SK-N-SH treated with all-trans-retinoic acid at 6 μM for 48 hours (cell line): ENCODE measurements at regions not wholly inside any gene's neighbourhood (a gene's known extent, or its start where the extent isn't known, plus 50 kb on each side); places are given as distances from the start of the nearest gene placed in this dataset.

ENCODE experiments used
- ATAC-seq: fragments of 200-7000 bp; cut with Tn5 transposase; 3 replicates; pipeline ENCODE4 v1.9.1; 2020; ENCODE audit warnings: mild to moderate bottlenecking, moderate library complexity
- ARNTL ChIP-seq: fragments of 450-650 bp; formaldehyde crosslinking; IDR thresholded peaks from 2 replicates; pipeline ENCODE4 v1.5.0; 2020; ENCODE audit warnings: low read depth, mild to moderate bottlenecking, moderate library complexity, borderline replicate concordance
- BACH2 ChIP-seq: fragments of 250-450 bp; sonication (Bioruptor Pico); IDR thresholded peaks from 2 replicates; pipeline ENCODE4 v1.9.0; 2021; ENCODE audit warnings: mild to moderate bottlenecking, borderline replicate concordance
- CREB5 ChIP-seq: fragments of 250-450 bp; sonication (Bioruptor Pico); IDR thresholded peaks from 2 replicates; pipeline ENCODE4 v1.5.1; 2020; ENCODE audit warnings: low read depth, mild to moderate bottlenecking, moderate library complexity
- CSDC2 ChIP-seq: fragments of 250-450 bp; sonication (Bioruptor Pico); IDR thresholded peaks from 2 replicates; pipeline ENCODE4 v1.5.0; 2020; ENCODE audit warnings: mild to moderate bottlenecking, moderate library complexity
- CSRNP3 ChIP-seq: fragments of 250-450 bp; sonication (Bioruptor Pico); IDR thresholded peaks from 2 replicates; pipeline ENCODE4 v1.5.1; 2021; ENCODE audit warnings: mild to moderate bottlenecking, moderate library complexity
- GLIS3 ChIP-seq: fragments of 250-450 bp; sonication (Bioruptor Pico); IDR thresholded peaks from 2 replicates; pipeline ENCODE4 v1.5.0; 2020; ENCODE audit warnings: mild to moderate bottlenecking, moderate library complexity
- ISL1 ChIP-seq: fragments of 250-450 bp; sonication (Bioruptor Pico); IDR thresholded peaks from 2 replicates; pipeline ENCODE4 v2.1.2; 2022; ENCODE audit warnings: mild to moderate bottlenecking, moderate library complexity
- OSR1 ChIP-seq: fragments of 250-450 bp; sonication (Bioruptor Pico); IDR thresholded peaks from 2 replicates; pipeline ENCODE4 v1.8.0; 2022; ENCODE audit warnings: moderate library complexity, mild to moderate bottlenecking, inconsistent platforms
- PATZ1 ChIP-seq: fragments of 250-450 bp; sonication (Bioruptor Pico); IDR thresholded peaks from 2 replicates; pipeline ENCODE4 v1.8.0; 2020; ENCODE audit warnings: mild to moderate bottlenecking, moderate library complexity, borderline replicate concordance
- RARB ChIP-seq: fragments of 250-450 bp; sonication (Bioruptor Pico); IDR thresholded peaks from 2 replicates; pipeline ENCODE4 v1.8.0; 2021; ENCODE audit warnings: mild to moderate bottlenecking, moderate library complexity
- SNAI2 ChIP-seq: fragments of 250-450 bp; sonication (Bioruptor Pico); IDR thresholded peaks from 2 replicates; pipeline ENCODE4 v1.5.0; 2020; ENCODE audit warnings: mild to moderate bottlenecking, moderate library complexity
- TCF4 ChIP-seq: fragments of 250-450 bp; sonication (Bioruptor Pico); IDR thresholded peaks from 2 replicates; pipeline ENCODE4 v1.8.0; 2021; ENCODE audit warnings: mild to moderate bottlenecking, moderate library complexity, borderline replicate concordance
- ZC3H10 ChIP-seq: fragments of 250-450 bp; sonication (Bioruptor Pico); IDR thresholded peaks from 2 replicates; pipeline ENCODE4 v1.5.1; 2021; ENCODE audit warnings: mild to moderate bottlenecking, moderate library complexity
- ZFP3 ChIP-seq: fragments of 250-450 bp; sonication (Bioruptor Pico); IDR thresholded peaks from 2 replicates; pipeline ENCODE4 v1.5.0; 2020; ENCODE audit warnings: mild to moderate bottlenecking, moderate library complexity
- ZFP30 ChIP-seq: fragments of 450-650 bp; formaldehyde crosslinking; IDR thresholded peaks from 2 replicates; pipeline ENCODE4 v1.5.0; 2022; ENCODE audit warnings: mild to moderate bottlenecking, moderate library complexity
- ZNF565 ChIP-seq: fragments of 450-650 bp; formaldehyde crosslinking; conservative IDR thresholded peaks from 2 replicates; pipeline ENCODE4 v1.5.0; 2020; ENCODE audit warnings: low read depth, mild to moderate bottlenecking, moderate library complexity
- ZNF70 ChIP-seq: fragments of 450-650 bp; formaldehyde crosslinking; IDR thresholded peaks from 2 replicates; pipeline ENCODE4 v1.5.0; 2020; ENCODE audit warnings: mild to moderate bottlenecking, moderate library complexity
- TF ChIP-seq, protein P1 (sequence below): fragments of 250-450 bp; sonication (Bioruptor Pico); IDR thresholded peaks from 2 replicates; pipeline ENCODE4 v1.8.0; 2021; ENCODE audit warnings: low read depth, mild to moderate bottlenecking, moderate library complexity, borderline replicate concordance

GRCh38 chr5:58002323-58002722, 457.6 kb downstream of the PLK2 start:
- no peak for ATAC-seq
- no peak for TF ChIP-seq BACH2 (CRISPR knock-in tag)
- no peak for TF ChIP-seq GLIS3 (CRISPR knock-in tag)
- TF ChIP-seq OSR1 (CRISPR knock-in tag) = no peak
- TF ChIP-seq, protein P1, sequence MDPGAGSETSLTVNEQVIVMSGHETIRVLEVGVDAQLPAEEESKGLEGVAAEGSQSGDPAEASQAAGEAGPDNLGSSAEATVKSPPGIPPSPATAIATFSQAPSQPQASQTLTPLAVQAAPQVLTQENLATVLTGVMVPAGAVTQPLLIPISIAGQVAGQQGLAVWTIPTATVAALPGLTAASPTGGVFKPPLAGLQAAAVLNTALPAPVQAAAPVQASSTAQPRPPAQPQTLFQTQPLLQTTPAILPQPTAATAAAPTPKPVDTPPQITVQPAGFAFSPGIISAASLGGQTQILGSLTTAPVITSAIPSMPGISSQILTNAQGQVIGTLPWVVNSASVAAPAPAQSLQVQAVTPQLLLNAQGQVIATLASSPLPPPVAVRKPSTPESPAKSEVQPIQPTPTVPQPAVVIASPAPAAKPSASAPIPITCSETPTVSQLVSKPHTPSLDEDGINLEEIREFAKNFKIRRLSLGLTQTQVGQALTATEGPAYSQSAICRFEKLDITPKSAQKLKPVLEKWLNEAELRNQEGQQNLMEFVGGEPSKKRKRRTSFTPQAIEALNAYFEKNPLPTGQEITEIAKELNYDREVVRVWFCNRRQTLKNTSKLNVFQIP (CRISPR knock-in tag) = no peak
- no peak for TF ChIP-seq CSRNP3 (CRISPR knock-in tag)
- no peak for TF ChIP-seq ZC3H10
- TF ChIP-seq PATZ1 (CRISPR knock-in tag) = no peak
- TF ChIP-seq ZFP3 (CRISPR knock-in tag) = no peak
- TF ChIP-seq CREB5 (CRISPR knock-in tag) = no peak
- TF ChIP-seq ARNTL (CRISPR knock-in tag) = no peak
- TF ChIP-seq ZNF70 = no peak
- no peak for TF ChIP-seq ISL1
- no peak for TF ChIP-seq ZNF565 (CRISPR knock-in tag)

DNA sequence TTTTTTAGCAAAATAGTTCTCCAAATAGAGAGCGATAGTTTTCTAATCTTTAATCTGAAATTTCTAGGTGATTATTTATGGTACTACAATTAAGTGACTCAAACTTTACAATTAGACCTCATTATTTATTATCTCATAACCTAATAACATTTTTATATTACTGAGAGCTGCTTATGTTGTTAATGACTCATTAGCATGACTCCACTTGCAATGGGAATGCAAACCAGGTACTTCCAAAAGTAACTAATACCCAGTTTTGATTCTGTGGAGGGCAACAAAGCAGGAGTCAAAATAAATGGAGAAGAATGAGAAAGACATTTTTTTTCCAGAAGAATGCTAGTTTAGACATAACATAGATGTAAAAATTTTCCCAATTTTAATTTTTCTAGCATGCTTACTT, 466.0 kb downstream of the PLK2 start:
- TF ChIP-seq, protein P1 (CRISPR knock-in tag) = no peak
- TF ChIP-seq GLIS3 (CRISPR knock-in tag) (no peak), ZC3H10 (no peak)
- no peak for ATAC-seq

GRCh38 chr5:57989378-57989777, 470.5 kb downstream of the PLK2 start:
- no peak for ATAC-seq
- TF ChIP-seq SNAI2 (no peak), CSDC2 (no peak), BACH2 (CRISPR knock-in tag) (no peak), ZNF70 (no peak), OSR1 (CRISPR knock-in tag) (no peak), ISL1 (no peak), ARNTL (CRISPR knock-in tag) (no peak), ZC3H10 (no peak), TCF4 (CRISPR knock-in tag) (no peak), ZFP30 (no peak), ZFP3 (CRISPR knock-in tag) (no peak)

GRCh38 chr5:57988813-57989212, 471.1 kb downstream of the PLK2 start:
- no peak for ATAC-seq
- TF ChIP-seq RARB = no peak
- no peak for TF ChIP-seq TCF4 (CRISPR knock-in tag)
- no peak for TF ChIP-seq CSRNP3 (CRISPR knock-in tag)
- TF ChIP-seq ISL1 = no peak
- no peak for TF ChIP-seq ZNF565 (CRISPR knock-in tag)
- TF ChIP-seq ZFP3 (CRISPR knock-in tag) = no peak
- no peak for TF ChIP-seq BACH2 (CRISPR knock-in tag)
- no peak for TF ChIP-seq PATZ1 (CRISPR knock-in tag)
